ENCODE measurements at regions not wholly inside any gene's neighbourhood (a gene's known extent, or its start where the extent isn't known, plus 50 kb on each side); places are given as distances from the start of the nearest gene placed in this dataset.

DNA sequence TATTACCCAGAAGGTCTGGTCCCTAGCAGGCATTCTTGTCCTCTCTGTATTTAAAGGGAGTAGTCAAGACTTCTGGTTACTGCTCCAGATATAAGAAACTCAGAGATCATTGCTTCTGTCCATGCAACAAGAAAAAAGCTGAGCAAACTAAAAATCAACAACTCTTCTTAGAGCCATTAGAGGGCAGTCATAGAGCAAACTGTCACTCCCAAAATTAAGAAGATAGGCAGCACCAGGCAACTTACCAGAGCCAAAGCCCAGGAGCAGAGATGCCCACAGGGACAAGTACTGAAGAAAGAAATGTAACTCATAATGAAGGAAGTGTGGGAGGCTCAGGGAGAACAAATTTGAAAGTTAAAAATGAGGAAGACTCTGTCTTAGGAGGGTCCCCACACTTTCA, 472.9 kb upstream of the COBL start:
- H3K4me1 ChIP-seq = no peaks in the 10 kb centered on the region
- TF ChIP-seq, protein P1, sequence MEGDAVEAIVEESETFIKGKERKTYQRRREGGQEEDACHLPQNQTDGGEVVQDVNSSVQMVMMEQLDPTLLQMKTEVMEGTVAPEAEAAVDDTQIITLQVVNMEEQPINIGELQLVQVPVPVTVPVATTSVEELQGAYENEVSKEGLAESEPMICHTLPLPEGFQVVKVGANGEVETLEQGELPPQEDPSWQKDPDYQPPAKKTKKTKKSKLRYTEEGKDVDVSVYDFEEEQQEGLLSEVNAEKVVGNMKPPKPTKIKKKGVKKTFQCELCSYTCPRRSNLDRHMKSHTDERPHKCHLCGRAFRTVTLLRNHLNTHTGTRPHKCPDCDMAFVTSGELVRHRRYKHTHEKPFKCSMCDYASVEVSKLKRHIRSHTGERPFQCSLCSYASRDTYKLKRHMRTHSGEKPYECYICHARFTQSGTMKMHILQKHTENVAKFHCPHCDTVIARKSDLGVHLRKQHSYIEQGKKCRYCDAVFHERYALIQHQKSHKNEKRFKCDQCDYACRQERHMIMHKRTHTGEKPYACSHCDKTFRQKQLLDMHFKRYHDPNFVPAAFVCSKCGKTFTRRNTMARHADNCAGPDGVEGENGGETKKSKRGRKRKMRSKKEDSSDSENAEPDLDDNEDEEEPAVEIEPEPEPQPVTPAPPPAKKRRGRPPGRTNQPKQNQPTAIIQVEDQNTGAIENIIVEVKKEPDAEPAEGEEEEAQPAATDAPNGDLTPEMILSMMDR (IDR thresholded peaks at IDR 0.05) = peak in 1 of 9 donors; percentile 5
- no peaks in the 10 kb centered on the region for H3K27me3 ChIP-seq
- H3K36me3 ChIP-seq = no peaks in the 10 kb centered on the region
- no peak overlapping the region for H3K27ac ChIP-seq
- DNase-seq = no peak
- intact Hi-C loops (cut with DNase I) = no loop called here
- ATAC-seq = no peak
- peaks cover 0 to 14% (median 0%) of the 10 kb centered on the region in 11 donors for H3K9me3 ChIP-seq
- no peak overlapping the region for H3K4me3 ChIP-seq

DNA sequence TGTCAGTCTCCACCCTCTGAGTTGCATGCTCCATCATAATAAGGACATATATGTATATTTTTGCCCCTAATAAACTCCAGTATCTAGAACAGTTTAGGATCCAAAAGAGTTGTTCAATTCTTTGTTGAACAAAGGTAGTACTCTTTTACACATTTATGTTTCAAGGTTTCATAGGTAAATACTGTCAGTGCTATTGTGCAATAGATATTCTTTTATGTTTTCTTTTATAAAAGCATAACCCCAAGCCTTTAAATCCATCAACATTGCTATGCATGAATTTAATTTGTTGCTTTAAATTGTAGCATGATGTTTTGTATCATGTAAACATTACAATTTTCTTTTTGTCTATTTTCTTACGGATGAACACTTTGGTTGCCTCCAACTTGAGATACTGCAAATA, 469.7 kb upstream of the COBL start:
- no peaks in the 10 kb centered on the region for H3K36me3 ChIP-seq
- TF ChIP-seq, protein P1 (IDR thresholded peaks at IDR 0.05) = no peak
- H3K27me3 ChIP-seq = no peaks in the 10 kb centered on the region
- WGBS, 2 donors = 83 to 91% methylated on average over 1 of the region's 1 CpG
- H3K9me3 ChIP-seq = peaks cover 0 to 11% (median 0%) of the 10 kb centered on the region in 11 donors
- no peak overlapping the region for H3K27ac ChIP-seq
- intact Hi-C loops (cut with DNase I) = no loop called here
- no peaks in the 10 kb centered on the region for H3K4me1 ChIP-seq
- no peak for ATAC-seq
- DNase-seq = no peak
- no peak overlapping the region for H3K4me3 ChIP-seq

DNA sequence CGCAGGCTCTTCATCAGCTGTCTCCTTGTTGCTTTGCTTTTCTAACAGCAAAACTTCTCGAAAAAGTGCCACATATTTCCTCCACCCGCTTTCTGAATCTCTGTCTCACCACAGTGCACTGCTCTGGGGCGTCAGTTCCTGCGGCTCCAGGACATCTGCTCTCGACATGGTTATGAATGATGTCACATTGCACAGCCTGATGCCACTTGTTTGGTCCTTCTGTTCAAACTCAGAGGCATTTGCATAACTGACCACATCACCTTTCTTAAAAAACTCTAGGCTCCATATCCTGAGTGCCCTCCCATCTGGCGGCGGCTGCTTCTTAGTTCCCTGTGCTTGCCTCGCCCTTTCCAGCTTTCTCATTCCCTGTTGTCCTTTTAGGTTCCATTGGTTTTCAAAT, 469.3 kb upstream of the COBL start:
- no peaks in the 10 kb centered on the region for H3K36me3 ChIP-seq
- H3K27ac ChIP-seq = no peak overlapping the region
- 83% methylated on average over 9 of the region's 9 CpGs for WGBS, 2 donors
- DNase-seq = no peak
- H3K27me3 ChIP-seq = no peaks in the 10 kb centered on the region
- H3K9me3 ChIP-seq = peaks cover 0 to 11% (median 0%) of the 10 kb centered on the region in 11 donors
- H3K4me1 ChIP-seq = no peaks in the 10 kb centered on the region
- no peak for ATAC-seq
- TF ChIP-seq, protein P1 (IDR thresholded peaks at IDR 0.05) = no peak
- H3K4me3 ChIP-seq = no peak overlapping the region
- intact Hi-C loops (cut with DNase I) = no loop called here

DNA sequence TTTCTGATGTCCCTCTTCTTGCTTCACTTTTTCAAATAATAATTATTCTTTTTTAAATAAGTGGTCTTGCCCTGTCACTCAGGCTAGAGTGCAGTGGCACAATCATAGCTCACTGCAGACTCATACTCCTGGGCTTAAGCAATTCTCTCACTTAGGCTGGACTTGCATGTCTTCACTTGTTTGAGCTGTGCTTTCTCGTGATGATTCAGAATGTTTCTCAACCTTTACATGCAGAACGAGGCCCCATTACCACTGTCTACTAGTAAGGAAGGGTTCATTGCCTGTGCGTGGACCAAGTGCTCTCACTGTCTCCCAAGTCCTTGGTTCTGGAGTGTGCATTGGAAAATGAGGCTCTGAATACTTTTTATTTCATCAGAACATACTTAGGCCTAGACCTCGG, 468.6 kb upstream of the COBL start:
- Histone ChIP-seq H3K4me1 (no peaks in the 10 kb centered on the region), H3K36me3 (no peaks in the 10 kb centered on the region), H3K27me3 (no peaks in the 10 kb centered on the region), H3K4me3 (no peak overlapping the region), H3K9me3 (peaks cover 0 to 11% (median 0%) of the 10 kb centered on the region in 11 donors), H3K27ac (no peak overlapping the region)
- ATAC-seq (no peak), DNase-seq (no peak)
- intact Hi-C loops (cut with DNase I) = no loop called here
- 74 to 76% methylated on average over 4 of the region's 4 CpGs for WGBS, 2 donors
- TF ChIP-seq, protein P1 (IDR thresholded peaks at IDR 0.05) = no peak

DNA sequence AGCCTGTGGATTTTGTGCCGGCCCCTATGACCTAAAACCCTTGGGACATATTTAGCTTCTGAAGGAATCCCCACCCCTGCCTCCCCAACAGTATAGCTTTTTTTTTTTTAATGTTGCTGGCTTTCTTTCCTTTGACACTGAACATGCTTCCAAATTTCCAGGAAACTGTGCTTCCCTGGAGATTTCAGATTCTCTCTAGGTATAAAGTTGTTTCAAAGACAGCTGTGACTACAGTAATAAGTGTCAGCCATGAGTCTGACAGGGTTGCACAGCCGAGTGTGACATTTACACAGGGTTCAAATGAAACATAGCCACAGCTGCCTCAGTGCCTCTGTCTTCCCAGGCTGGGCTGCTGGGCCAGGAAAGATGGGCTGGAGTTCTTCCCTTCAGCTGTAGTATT, 466.6 kb upstream of the COBL start:
- TF ChIP-seq, protein P1 (IDR thresholded peaks at IDR 0.05) = no peak
- Histone ChIP-seq H3K4me3 (no peak overlapping the region), H3K36me3 (no peaks in the 10 kb centered on the region), H3K9me3 (peaks cover 0 to 11% (median 0%) of the 10 kb centered on the region in 11 donors), H3K27ac (no peak overlapping the region), H3K4me1 (no peaks in the 10 kb centered on the region), H3K27me3 (no peaks in the 10 kb centered on the region)
- ATAC-seq (no peak), DNase-seq (no peak)
- intact Hi-C loops (cut with DNase I) = no loop called here
- WGBS, 2 donors = 33 to 34% methylated on average over 2 of the region's 2 CpGs

Data from heart right ventricle (tissue), 16 donors.